A549 (cell line): ENCODE measurements at regions not wholly inside any gene's neighbourhood (a gene's known extent, or its start where the extent isn't known, plus 50 kb on each side); places are given as distances from the start of the nearest gene placed in this dataset.

ENCODE experiments used
- ATAC-seq, 2 experiments: fragments of 200-7000 bp in 1 of 2; fragments of >200 bp in 1 of 2; cut with Nextera tagmentation in 1 of 2; cut with Tn5 transposase in 1 of 2; 3 replicates each; pipeline versions ENCODE4 v1.8.0 to v1.9.1; 2018 to 2020; ENCODE audit warnings: mild to moderate bottlenecking in 1 of 2, moderate library complexity in 1 of 2
- CTCF ChIA-PET: fragments of 300-600 bp; sonication (Branson Sonifier 250); formaldehyde crosslinking; extraction: SDS; loops from one replicate; lab custom pipeline; 2021; ENCODE audit warnings: antibody characterized with exemption, inconsistent platforms; lab: Yijun Ruan, JAX
- POLR2A ChIA-PET: fragments of 350-600 bp; formaldehyde crosslinking; extraction: SDS; loops from one replicate; lab custom pipeline; 2021; ENCODE audit warnings: antibody characterized with exemption, inconsistent platforms; lab: Yijun Ruan, JAX
- DNase-seq, 2 experiments: peaks; one replicate each; pipeline versions ENCODE4 v3.0.0 to v3.0.0-alpha.2; 2011 to 2016; ENCODE audit warnings: low read depth in 1 of 2, low spot score in 1 of 2
- FAIRE-seq: peaks from 2 replicates; lab custom pipeline; 2011; peaks lifted over from hg19 to GRCh38; lab: Jason Lieb, UNC
- H3K27ac ChIP-seq, 2 experiments: fragments of >200 bp; sonication (Bioruptor Twin); formaldehyde crosslinking; 3 replicates each; pipeline ENCODE4 v1.5.1; 2016 to 2017
- H3K4me1 ChIP-seq: fragments of >200 bp; sonication (Bioruptor Twin); formaldehyde crosslinking; 3 replicates; pipeline ENCODE4 v1.6.1; 2016
- H3K4me2 ChIP-seq: fragments of >200 bp; sonication (Bioruptor Twin); formaldehyde crosslinking; 3 replicates; pipeline ENCODE4 v1.6.1; 2016
- H3K4me3 ChIP-seq: fragments of >200 bp; sonication (Bioruptor Twin); formaldehyde crosslinking; 3 replicates; pipeline ENCODE4 v1.5.1; 2016
- H3K9me3 ChIP-seq: fragments of >200 bp; sonication (Bioruptor Twin); formaldehyde crosslinking; 3 replicates; pipeline ENCODE4 v1.6.1; 2016
- BHLHE40 ChIP-seq: IDR thresholded peaks from 2 replicates; pipeline ENCODE4 v1.6.1; 2012; ENCODE audit warnings: low read depth, low read length, inconsistent platforms
- CBX2 ChIP-seq: fragments of 200-600 bp; sonication (generic); IDR thresholded peaks from 2 replicates; pipeline ENCODE4 v1.6.1; 2016; ENCODE audit warnings: low read depth, mild to moderate bottlenecking, borderline replicate concordance
- CEBPB ChIP-seq, 2 experiments: fragments of >200 bp in 1 of 2; sonication (Bioruptor Twin) in 1 of 2; formaldehyde crosslinking in 1 of 2; IDR thresholded peaks; 2 replicates each; pipeline ENCODE4 v1.6.1; 2012 to 2016
- CHD4 ChIP-seq: fragments of 200-600 bp; sonication (generic); IDR thresholded peaks from 2 replicates; pipeline ENCODE4 v1.6.1; 2016; ENCODE audit warnings: antibody characterized with exemption, mild to moderate bottlenecking, borderline replicate concordance
- EHF ChIP-seq: fragments of 250-450 bp; sonication (Bioruptor Pico); IDR thresholded peaks from 2 replicates; pipeline ENCODE4 v1.5.0; 2020; ENCODE audit warnings: mild to moderate bottlenecking
- GATA3 ChIP-seq: IDR thresholded peaks from 2 replicates; pipeline ENCODE4 v1.6.1; 2012; ENCODE audit warnings: borderline replicate concordance
- HDAC2 ChIP-seq: fragments of 200-600 bp; sonication (generic); IDR thresholded peaks from 2 replicates; pipeline ENCODE4 v1.6.1; 2016
- HEYL ChIP-seq: fragments of 250-450 bp; sonication (Bioruptor Pico); IDR thresholded peaks from 2 replicates; pipeline ENCODE4 v1.8.0; 2021; ENCODE audit warnings: mild to moderate bottlenecking, moderate library complexity
- HOXB5 ChIP-seq: fragments of 250-450 bp; sonication (Bioruptor Pico); IDR thresholded peaks from 2 replicates; pipeline ENCODE4 v1.5.0; 2020; ENCODE audit warnings: mild to moderate bottlenecking, moderate library complexity
- JUN ChIP-seq, 2 experiments: fragments of >200 bp; sonication (Bioruptor Twin); formaldehyde crosslinking; IDR thresholded peaks; 2 replicates in 1 of 2; 3 replicates in 1 of 2; pipeline ENCODE4 v1.6.1; 2016 to 2017
- MAZ ChIP-seq: fragments of 150-350 bp; IDR thresholded peaks from 2 replicates; pipeline ENCODE4 v1.6.1; 2014; ENCODE audit warnings: antibody characterized with exemption, low read depth, low read length, borderline replicate concordance
- MYC ChIP-seq: IDR thresholded peaks from 2 replicates; pipeline ENCODE4 v1.6.1; 2012; ENCODE audit warnings: mild to moderate bottlenecking, inconsistent platforms, low read length, improper control_type of control experiment, borderline replicate concordance
- NFE2L2 ChIP-seq: fragments of 150-350 bp; conservative IDR thresholded peaks from 2 replicates; pipeline ENCODE4 v1.6.1; 2014; ENCODE audit warnings: low read length
- NPAS2 ChIP-seq: fragments of 250-450 bp; sonication (Bioruptor Pico); IDR thresholded peaks from 2 replicates; pipeline ENCODE4 v1.8.0; 2022; ENCODE audit warnings: mild to moderate bottlenecking, moderate library complexity, borderline replicate concordance
- RAD21 ChIP-seq, 2 experiments: fragments of >200 bp in 1 of 2; sonication (Bioruptor Twin) in 1 of 2; formaldehyde crosslinking in 1 of 2; IDR thresholded peaks in 1 of 2; conservative IDR thresholded peaks in 1 of 2; 2 replicates in 1 of 2; 3 replicates in 1 of 2; pipeline ENCODE4 v1.6.1; 2012 to 2018; ENCODE audit warnings: inconsistent platforms in 1 of 2
- RNF2 ChIP-seq: fragments of 200-600 bp; sonication (generic); IDR thresholded peaks from 2 replicates; pipeline ENCODE4 v1.6.1; 2016; ENCODE audit warnings: low read depth, mild to moderate bottlenecking, antibody characterized with exemption, moderate library complexity, borderline replicate concordance
- SMC3 ChIP-seq: fragments of >200 bp; sonication (Bioruptor Twin); formaldehyde crosslinking; IDR thresholded peaks from 3 replicates; pipeline ENCODE4 v1.6.1; 2018; ENCODE audit warnings: inconsistent platforms
- TP53 ChIP-seq: fragments of 250-450 bp; sonication (Bioruptor Pico); IDR thresholded peaks from 2 replicates; pipeline ENCODE4 v1.5.0; 2021; ENCODE audit warnings: mild to moderate bottlenecking, moderate library complexity
- ZFP36 ChIP-seq: fragments of 450-650 bp; IDR thresholded peaks from 2 replicates; pipeline ENCODE4 v1.6.1; 2014; ENCODE audit warnings: borderline replicate concordance; ENCODE audit not compliant: partially characterized antibody
- ZSCAN20 ChIP-seq: fragments of 250-450 bp; sonication (Bioruptor Pico); IDR thresholded peaks from 2 replicates; pipeline ENCODE4 v1.8.0; 2022; ENCODE audit warnings: mild to moderate bottlenecking, moderate library complexity
- WGBS: methylation state at CpG from one replicate; pipeline ENCODE4 v1.1.6; 2017; ENCODE audit errors: missing lambda C conversion rate; 5-methylcytosine and 5-hydroxymethylcytosine counted together
- TF ChIP-seq, protein P1 (sequence below): IDR thresholded peaks from 2 replicates; pipeline ENCODE4 v1.6.1; 2012

- CTCF ChIA-PET, result interaction anchor here (3.0 kb wide), 1 partner anchor 12 kb away, joined by 13 read pairs; the partner anchor contains the start of gene TLN2
- Histone ChIP-seq H3K27ac (no peak overlapping the region), H3K4me2 (peak overlapping the region; percentile 1; the same call in 1 of the 3 replicates), H3K9me3 (peaks cover 20% of the 10 kb centered on the region; the same call in 2 of the 3 replicates), H3K4me1 (peaks cover 12% of the 10 kb centered on the region), H3K4me3 (no peak overlapping the region)
- POLR2A ChIA-PET, result no interaction called here
- 77% methylated on average over 8 of the region's 8 CpGs for WGBS
- ATAC-seq, result peak in 1 of 2 experiments; percentile 63; a peak in 2 of 6 replicates
- TF ChIP-seq CEBPB (IDR thresholded peaks at IDR 0.05), result no peak
- no peak for TF ChIP-seq TP53 (CRISPR knock-in tag)
- no peak for TF ChIP-seq MAZ
- TF ChIP-seq CBX2, result no peak
- TF ChIP-seq NPAS2 (CRISPR knock-in tag), result no peak
- TF ChIP-seq HEYL (CRISPR knock-in tag), result no peak
- DNase-seq, result peak in 1 of 2 experiments; percentile 15
- no peak for FAIRE-seq
Observed at GRCh38 chr15:62403164-62403809, 238.2 kb upstream of the C2CD4B start.

DNA sequence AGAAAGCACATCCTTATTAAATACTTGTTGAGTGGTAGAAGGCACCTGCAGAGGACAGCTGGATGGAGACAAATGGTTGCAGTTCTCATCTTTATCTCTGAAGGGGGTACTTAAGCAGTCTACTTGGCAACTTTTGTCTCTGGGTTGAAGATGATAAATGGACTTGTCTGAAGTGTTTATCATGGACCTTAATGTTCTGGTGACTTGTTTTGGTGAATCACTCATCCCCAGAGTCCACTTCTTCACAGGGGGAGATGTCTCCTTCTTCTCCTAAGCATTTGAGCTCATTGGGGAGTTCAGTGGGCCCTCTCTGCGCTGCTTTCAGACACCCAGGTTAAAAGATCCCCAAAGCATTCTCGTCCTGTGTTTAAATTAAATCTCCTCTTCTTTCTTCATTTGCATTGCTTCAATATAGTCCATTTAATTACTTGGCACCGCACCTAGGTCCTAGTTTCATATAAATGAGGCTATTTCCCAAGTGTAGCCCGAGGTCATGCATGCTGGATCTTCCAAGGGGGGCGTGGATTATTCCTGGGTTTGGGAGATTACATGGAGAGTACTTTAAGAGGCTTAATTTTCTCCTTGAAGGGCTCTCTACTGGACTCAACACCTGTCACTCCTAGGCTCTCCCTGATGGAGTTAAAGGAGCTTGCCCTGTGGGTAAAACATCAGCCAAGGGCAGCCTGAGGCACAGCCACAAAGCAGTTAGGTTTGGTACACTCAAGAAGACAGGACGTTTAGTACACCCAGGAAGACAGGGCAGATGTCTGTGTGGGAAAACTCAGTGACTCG lies 239.3 kb upstream of the C2CD4B start:
- 52% methylated on average over 7 of the region's 7 CpGs for WGBS
- no peak overlapping the region for H3K4me2 ChIP-seq
- DNase-seq (no peak), ATAC-seq (no peak), FAIRE-seq (no peak)
- no peak for TF ChIP-seq NFE2L2
- TF ChIP-seq JUN (IDR thresholded peaks at IDR 0.05), result no peak
- TF ChIP-seq MYC, result no peak
- TF ChIP-seq GATA3, result no peak
- TF ChIP-seq ZFP36, result no peak
- TF ChIP-seq RAD21 (conservative IDR thresholded peaks at IDR 0.05 in 1 of 2, IDR thresholded peaks at IDR 0.05 in 1 of 2), result no peak
- TF ChIP-seq, protein P1, sequence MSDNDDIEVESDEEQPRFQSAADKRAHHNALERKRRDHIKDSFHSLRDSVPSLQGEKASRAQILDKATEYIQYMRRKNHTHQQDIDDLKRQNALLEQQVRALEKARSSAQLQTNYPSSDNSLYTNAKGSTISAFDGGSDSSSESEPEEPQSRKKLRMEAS, result no peak
- no peak for TF ChIP-seq CEBPB (IDR thresholded peaks at IDR 0.05)
- no peak for TF ChIP-seq SMC3
- no peak for TF ChIP-seq CHD4
- CTCF ChIA-PET, result interaction anchor here (1.6 to 3.0 kb wide), 2 partner anchors 13 to 377 kb away, joined by 5 to 13 read pairs; partner anchors contain the start of gene TLN2
- POLR2A ChIA-PET, result no interaction called here
- H3K4me1 ChIP-seq, result peaks cover 12% of the 10 kb centered on the region
- H3K27ac ChIP-seq, result no peak overlapping the region
- no peak overlapping the region for H3K4me3 ChIP-seq
- peaks cover 12% of the 10 kb centered on the region; the same call in 2 of the 3 replicates for H3K9me3 ChIP-seq

DNA sequence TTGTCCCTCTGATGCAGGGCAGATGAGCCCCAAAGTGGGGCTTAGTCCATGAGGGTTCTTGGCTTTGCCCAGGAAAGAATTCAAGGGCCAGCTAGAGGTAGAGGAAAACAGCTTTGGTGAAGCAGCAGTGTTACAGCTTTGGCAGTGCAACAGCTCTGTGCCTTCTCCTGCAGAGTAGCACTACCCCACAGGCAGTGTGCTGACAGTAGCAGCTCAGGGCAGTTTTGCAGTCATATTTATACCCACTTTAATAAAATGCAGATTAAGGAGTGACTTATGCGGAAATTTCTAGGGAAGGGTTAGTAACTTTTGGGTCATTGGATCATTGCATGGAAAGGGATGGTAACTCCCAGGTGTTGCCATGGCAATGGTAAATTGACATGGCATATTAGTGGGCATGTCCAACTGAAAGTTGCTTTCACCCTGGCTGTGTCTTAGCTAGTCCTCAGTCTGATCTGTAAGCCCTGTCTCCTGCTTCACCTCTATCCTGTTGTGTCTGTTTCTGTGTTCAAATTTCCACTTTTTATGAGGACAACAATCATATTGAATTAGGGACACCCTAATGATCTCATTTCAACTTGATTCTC lies 241.3 kb upstream of the C2CD4B start:
- H3K4me2 ChIP-seq, result no peak overlapping the region
- POLR2A ChIA-PET, result interaction anchor here (0.6 kb wide), 1 partner anchor 23 kb away, joined by 9 read pairs; no protein-coding TSS in a partner anchor
- WGBS, result 93% methylated on average over 1 of the region's 1 CpG
- H3K9me3 ChIP-seq, result no peaks in the 10 kb centered on the region
- no peak overlapping the region for H3K4me3 ChIP-seq
- CTCF ChIA-PET, result interaction anchor here (1.2 to 2.6 kb wide), 5 partner anchors 15 to 375 kb away, joined by 3 to 12 read pairs (median 5); no protein-coding TSS in a partner anchor
- DNase-seq, result no peak
- no peak for FAIRE-seq
- H3K27ac ChIP-seq, result no peak overlapping the region
- H3K4me1 ChIP-seq, result peaks cover 12% of the 10 kb centered on the region
- TF ChIP-seq TP53 (CRISPR knock-in tag), result no peak
- TF ChIP-seq, protein P1, result no peak
- no peak for TF ChIP-seq HOXB5 (CRISPR knock-in tag)
- TF ChIP-seq ZSCAN20 (CRISPR knock-in tag), result no peak
- TF ChIP-seq CBX2, result no peak
- TF ChIP-seq EHF (CRISPR knock-in tag), result no peak
- TF ChIP-seq RNF2, result no peak
- TF ChIP-seq SMC3, result no peak
- no peak for TF ChIP-seq BHLHE40
- no peak for TF ChIP-seq HDAC2
- TF ChIP-seq, all 56 proteins: peak for 0
- no peak for ATAC-seq
